GM21360 (cell line): ENCODE measurements at regions not wholly inside any gene's neighbourhood (a gene's known extent, or its start where the extent isn't known, plus 50 kb on each side); places are given as distances from the start of the nearest gene placed in this dataset.
"Not testable (repeated sequence)": the region's sequence is repeated elsewhere in the genome, so short reads cannot be mapped to it uniquely, and the experiment has no call there.

Experiments
- ATAC-seq: cut with Tn5 transposase; IDR thresholded peaks from one replicate; pipeline ENCODE4 v1.9.1; 2021; ENCODE audit warnings: mild to moderate bottlenecking, moderate library complexity; ENCODE audit not compliant: unreplicated experiment

DNA sequence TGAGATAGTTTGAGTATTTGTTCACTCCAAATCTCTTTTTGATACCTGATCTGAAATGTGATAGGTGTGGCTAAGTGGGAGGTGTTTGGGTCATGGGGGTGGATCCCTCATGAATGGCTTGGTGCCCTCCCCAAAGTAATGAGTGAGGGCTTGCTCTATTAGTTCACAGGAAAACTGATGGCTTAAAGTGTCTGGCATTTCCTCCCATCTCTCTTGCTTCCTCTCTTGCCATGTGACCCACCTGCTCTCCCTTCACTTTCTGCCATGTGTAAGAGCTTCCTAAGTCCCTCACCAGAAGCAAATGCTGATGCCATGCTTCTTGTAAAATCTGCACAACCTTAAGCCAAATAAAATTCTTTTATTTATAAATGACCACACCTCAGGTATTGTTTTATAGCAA lies 61.1 kb downstream of the MAD2L1 start:
- no peak for ATAC-seq

DNA sequence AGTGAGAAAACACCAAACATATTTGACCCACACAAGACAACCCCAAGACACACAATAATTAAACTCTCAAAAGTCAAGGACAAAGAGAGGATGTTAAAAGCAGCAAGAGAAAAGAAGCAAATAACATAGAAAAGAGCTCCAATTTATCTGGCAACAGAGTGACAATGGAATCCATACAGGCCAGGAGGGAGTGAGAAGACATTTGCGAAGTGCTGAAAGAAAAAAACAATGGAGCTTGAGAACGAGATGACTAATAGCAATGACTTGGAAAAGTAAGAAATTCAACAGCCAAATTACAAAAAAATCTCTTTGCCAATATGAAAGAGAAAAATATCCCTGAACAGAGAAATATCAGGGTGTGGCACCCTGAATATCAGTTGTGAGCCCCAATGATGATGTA lies 61.6 kb downstream of the MAD2L1 start:
- ATAC-seq, result no peak

DNA sequence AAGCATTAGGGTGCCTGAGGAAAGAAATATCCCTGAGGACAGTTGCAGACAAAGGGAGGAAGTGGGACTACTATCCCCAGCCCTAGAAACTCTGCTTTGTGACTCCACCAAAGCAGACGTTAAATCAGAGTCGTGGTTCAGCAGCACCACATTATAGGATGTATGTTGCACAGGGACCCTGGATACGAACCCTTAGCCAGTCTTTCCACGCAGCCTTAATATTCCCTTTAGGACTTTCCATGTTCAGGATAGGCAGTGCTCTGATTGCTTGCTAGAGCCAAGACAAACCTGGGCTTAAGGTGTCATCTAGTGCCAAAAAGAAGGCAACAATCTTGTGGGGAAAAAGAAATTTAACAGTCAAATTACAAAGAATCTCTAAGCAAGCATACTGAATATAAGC lies 62.6 kb downstream of the MAD2L1 start:
- no peak for ATAC-seq

DNA sequence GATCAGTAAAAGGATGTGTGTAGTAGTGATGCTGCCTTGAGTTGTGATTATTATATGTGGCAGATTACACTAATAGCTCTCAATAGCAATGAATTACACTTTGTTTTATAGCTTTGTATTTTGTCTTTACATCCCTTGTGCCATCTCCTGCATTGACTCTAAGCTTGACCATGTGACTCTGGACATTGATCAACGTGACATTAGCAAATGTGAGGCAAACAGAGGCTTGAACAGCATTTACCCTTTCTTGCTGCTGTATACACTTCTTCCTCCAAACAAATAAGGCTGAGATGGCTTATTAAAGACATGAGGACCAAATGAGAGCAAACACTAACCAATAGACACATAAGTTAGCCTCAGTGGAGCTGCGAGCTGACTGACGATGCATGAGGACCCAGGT lies 63.5 kb downstream of the MAD2L1 start:
- ATAC-seq, result no peak

DNA sequence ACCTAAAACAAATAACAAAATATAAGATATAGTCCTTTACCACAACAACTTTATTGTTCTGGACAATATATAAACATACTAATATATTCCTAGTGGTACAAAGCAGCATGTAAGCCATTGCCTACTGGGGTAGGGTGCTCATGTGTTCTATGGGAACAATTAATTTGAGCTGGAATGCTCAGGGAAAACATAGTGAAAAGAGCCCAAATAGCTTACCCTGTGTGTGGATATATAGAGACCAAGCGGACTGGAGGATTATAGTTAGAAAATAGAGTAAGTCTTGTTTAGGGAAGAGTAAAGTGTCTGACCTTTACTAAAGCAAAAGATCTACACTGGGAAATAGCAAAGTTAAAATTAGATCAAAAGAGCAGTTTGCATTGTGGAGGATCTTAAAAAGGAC lies 64.8 kb downstream of the MAD2L1 start:
- ATAC-seq, result no peak

DNA sequence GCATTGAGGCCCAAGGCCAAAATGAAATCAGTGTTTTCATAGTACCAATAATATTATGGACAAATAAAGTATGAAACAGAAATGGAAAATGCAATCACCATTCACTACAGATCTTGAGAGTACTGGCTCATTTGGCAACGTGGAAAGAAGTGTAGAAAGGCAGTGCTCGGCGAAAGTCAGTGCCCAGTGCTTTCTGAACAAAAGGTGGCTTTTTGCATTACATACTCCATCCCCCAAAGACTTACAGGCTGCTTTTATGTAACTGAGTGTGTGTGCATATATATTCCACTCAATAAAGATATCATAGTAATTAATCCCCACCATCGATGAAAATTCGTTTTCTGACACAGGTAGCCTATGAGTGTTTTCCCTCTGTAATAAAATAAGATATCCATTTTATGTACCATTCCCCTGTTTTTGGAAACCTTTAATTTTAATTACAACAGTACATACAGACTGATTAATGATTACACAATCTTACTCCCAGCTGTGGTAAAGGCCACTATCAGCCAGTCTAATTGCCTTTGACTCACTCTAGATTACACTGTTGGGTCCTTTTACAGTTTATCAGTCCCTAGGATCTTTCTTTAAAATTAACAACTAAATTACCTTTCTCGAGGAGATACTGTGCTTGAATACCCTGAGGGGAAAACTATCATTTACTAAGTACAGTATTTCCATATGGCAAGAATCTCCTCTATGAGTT lies 65.9 kb downstream of the MAD2L1 start:
- ATAC-seq, result no peak

DNA sequence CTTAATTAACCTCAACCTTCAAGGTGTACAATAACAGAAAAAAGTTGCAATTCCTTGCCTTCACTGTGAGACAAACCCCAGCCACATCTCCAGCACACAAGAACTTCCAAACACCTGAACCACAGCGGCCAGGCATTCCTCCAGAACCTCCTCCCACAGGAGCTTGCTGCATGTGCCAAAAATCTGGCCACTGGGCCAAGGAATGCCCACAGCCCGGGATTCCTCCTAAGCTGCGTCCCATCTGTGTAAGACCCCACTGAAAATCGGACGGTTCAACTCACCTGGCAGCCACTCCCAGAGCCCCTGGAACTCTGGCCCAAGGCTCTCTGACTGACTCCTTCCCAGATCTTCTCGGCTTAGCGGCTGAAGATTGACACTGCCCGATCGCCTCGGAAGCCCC lies 70.6 kb downstream of the MAD2L1 start:
- ATAC-seq, result not testable (repeated sequence)

DNA sequence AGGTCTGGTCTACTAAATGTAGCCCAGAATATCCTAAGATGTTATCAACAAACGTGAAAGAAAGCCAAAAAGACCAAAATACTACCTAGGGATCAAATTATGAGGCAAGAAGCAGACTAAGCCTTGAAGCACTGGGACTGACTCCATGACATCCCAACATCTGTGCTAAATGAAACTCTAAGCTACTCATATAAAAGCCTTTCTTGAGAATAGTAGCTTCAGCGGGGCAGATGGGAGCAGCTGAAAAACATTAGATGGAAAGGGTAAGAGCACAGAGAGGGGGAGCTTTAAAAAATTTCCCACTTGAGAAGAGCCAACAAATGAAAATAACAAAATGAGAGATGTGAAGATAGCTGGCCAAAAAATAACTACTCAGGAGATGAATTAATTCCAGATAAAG lies 81.7 kb downstream of the MAD2L1 start:
- ATAC-seq, result no peak

DNA sequence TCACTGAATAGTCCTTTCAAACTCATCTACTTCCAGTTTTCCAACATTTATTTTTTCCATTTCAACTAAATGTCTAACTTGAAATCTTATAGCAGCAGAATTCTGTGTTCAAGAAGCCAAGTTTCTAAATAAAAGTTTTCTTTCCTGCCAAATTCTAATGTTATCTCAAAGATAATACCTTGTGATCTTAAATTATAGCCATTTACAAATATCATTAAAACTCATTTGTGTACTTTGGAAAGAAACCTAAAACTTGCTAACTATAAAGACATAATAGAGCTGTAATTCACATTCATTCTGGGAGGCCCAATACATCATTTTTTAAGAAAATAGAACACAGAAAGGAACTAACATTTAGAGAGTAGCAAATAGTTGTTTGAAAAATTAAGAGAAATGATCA lies 83.9 kb downstream of the MAD2L1 start:
- ATAC-seq, result no peak

DNA sequence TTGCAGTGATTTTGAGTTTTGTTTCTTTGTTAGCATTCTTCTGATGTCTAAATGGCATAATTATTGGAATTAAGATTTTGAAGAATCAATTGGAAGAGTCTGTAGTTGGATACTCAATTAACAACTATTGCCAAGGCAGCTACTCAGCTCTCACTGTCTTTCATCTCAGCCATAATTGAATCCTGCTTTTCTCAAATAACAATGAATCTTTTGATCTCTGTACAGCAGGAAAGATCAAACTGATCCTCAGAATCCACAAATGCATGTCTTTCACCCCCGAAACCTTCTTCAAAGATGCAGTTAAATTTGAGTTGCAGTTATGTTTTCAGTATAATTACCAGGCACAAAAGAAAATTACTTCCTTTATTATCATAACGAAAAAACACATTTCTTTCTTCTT lies 86.2 kb downstream of the MAD2L1 start:
- no peak for ATAC-seq

DNA sequence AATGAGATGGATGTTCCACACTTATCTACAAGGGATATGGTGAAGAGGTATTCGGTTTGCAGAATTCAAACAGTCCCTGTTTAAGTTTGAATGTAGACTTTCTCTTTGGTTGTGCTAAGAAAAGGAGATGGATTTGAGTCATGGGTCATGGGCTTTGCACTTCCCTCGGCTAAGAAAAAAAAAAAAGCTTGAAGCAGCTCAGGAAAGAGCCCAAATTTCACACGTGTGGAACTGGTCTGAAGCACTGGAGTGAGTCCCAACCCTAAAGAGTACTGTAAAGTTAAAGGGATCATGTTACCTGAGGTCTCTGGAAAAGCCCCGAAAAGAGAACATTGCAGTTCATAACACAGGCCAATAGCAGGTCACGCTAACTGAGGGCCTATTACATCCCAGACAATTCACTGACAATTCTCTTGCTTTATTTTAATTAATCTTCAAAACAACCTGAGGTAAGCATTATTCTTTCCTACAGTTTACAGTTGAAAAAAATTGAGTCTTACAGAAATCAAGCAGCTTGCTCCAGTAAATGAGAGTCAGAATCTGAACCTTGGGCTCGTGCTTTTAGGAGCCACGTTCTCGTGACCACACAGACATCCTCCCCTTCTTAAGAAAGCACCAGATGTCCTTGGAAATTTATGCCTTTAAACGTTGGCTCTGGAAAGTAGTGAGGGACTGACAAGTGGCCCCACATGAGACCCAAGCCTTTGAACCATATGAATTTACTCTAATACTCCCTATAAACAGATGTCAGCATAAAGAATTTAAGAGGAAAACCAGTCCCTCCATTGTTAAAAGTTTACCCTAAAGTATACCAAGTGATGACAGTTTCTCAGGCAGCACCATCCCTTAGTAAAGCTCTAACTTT lies 89.3 kb downstream of the MAD2L1 start:
- no peak for ATAC-seq

DNA sequence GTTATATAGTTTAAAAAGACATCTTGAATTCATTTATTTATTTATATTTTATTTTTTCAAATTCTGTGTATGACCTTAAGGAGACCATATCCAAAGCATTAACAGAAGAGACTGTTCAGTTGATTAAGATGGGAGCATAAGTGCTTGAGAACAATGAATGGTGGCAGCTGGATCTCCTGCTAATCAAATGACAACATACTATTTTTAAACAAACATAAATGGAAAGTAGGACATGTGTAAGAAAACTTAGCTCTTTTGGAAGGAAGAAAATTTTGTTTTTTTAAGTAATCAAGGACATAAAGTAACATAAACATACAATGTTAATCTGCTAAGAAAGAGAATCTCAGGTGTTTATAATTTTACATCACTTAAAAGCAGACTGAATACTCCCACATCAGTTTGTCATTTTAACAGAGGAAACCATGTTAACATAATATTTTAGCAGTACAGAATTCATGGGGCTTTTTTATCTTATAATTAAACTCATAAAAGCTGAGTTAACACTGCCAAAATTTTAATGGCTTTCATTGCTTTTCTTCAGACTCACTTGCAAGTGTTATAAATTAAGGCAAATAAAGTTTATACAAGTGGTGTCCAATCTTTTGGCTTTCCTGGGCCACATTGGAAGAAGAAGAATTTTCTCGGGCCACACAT lies 95.1 kb downstream of the MAD2L1 start:
- no peak for ATAC-seq

DNA sequence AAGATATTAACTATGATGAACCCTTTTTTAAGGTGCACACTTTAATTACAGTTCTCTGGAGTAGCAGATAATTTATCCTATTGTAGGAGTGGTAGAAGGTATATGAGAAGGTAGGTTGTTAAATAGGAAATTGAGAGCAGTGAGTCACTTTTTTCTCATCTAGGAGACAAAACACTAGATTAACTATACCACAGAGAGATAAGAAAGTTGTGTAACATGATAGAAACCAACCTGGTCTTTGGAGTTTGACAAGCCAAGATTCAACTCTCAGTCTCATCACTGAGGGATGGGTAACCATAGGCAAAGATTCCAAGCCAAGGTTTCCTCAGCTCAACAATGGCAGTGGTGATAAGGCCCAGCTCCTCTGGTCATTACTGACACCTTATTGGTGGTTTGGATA lies 104.0 kb downstream of the MAD2L1 start:
- ATAC-seq, result no peak

DNA sequence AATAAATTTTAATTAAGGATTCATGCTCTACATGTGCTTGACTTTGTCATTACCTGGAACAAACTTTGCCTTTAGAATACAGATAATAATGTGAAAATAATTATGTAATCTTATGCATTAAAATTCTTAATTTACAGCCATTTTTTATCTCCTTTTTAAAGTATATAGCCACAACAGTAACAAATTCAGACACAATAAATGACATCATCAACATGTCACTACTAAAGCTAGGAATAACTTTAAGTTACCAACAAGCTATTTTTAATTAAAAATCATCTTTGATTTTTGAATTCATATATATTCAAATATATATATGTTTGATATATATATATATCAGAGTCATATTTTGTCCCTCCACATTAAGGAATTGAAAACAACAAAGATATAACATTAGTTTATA lies 107.7 kb downstream of the MAD2L1 start:
- no peak for ATAC-seq

DNA sequence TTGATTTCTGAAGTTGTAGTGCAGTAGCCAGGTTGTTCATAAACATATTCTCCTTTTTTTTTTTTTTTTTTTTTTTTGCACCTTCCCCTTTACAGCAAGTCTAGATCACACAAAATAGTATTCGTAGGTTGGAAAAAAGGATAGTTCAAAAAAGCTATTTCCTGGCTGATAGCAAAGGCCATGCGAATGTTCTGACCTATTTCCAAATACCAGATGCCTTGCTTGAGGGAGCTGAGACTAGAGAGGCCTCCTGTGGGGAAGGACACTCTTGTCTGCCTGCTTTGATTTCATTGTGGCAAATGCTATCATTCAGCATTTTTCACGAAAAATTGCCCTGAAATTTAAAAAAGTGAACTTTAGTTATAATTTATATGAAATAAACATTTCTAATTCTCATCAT lies 111.4 kb downstream of the MAD2L1 start:
- ATAC-seq, result no peak

DNA sequence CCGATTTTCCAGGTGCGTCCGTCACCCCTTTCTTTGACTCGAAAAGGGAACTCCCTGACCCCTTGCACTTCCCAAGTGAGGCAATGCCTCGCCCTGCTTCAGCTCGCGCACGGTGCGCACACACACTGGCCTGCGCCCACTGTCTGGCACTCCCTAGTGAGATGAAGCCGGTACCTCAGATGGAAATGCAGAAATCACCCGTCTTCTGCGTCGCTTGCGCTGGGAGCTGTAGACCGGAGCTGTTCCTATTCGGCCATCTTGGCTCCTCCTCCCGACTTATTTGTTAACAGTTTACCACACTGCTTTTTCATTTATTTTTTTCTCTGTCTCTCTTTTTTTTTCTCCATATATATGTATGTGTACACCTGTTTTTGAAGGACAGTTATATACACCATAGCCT lies 112.2 kb downstream of the MAD2L1 start:
- not testable (repeated sequence) for ATAC-seq

DNA sequence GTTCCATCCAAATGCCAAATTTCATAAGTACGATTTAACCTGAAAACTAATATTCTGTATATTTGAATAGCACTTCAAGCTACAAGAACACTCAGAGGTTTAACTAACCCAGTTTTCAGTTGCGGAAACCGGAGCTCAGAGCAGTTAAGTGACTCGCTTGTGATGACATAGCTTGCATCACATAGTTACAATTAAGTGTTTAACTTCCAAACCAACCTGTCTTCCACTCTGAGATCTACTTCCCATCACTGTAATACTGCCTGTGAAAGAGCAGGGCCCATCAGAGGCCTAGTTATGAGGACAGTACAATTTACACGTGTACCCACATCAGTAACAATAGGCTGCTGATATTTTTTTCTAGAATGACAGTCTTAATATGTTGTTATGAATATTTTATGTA lies 120.3 kb downstream of the MAD2L1 start:
- no peak for ATAC-seq

DNA sequence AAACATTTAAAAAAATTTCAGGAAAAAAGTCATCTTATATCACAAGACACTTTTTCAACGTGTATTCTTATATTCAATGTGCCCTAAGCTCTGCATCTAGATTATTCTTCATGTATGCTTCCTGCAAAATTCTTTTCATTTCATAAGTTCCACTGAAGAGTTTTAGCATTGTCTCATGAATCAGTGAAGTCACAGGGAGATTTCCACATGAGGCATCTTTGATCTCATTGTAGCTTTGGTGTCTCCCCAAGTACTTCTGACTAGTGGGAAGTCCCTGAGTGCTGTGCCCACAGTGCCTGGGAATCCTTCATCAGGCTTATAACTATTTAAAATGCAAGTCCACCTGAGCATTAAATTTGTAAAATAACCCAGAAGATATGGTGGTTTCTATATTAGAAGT lies 123.8 kb downstream of the MAD2L1 start:
- ATAC-seq, result no peak

DNA sequence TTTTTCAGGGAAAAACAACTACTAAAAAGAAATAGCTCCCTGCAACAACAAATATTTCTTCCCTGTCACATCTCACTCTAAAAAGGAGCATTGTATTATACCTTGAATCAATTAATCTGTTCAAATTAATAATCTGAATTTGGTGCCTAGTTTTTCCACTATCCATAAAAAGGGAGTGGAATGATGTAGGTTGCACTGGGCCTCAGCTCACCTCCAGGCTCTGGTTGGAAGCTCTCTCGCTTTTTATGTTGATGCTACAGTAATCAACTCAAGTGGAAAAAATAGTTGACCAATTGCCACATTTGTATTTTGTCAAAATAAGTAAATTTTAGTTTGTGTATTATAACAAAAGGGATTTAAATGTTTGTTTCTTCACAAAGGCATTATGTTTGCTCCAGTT lies 126.1 kb downstream of the MAD2L1 start:
- ATAC-seq, result no peak

DNA sequence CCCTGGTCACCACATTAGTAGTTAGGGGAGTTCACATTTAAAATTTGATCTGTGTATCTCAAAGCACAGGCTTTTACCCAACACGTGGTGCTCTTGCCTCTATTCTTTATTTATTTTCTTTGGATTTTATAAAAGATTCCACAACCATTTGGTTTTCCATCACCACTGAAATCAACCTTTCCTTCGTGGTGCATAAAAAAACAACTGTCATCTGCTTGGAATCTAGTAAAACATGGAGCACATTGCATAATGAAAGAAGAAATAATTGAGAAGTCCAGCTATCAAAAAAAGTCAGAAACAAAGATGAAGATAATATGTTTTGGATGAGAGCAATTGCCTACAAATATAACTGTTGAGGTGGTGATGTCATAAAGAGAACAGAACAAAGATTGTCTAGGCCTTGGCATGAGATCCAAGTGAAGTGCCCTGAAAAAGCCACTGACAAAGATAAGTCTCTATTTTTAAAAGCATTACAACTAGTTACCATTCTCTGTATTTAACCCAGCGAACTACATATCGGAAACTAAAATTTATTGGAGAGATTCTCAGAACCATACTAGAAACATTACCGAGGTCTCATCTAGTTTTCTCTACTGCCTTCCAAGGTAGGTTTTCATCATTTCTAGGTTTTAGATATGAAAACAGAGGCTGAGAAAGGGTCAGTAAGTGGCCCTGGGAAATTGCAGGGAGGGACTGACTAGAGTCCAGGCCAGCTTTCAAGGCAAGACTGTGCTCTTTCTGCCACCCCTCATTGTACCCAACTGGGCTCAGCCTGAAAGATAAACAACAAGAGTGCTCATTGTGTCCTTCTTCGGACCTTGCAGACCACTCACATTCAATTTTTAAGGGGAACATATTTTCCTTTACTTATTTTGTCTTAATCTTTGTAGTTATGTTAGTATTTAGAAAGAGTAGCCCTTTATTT lies 127.3 kb downstream of the MAD2L1 start:
- ATAC-seq, result no peak

DNA sequence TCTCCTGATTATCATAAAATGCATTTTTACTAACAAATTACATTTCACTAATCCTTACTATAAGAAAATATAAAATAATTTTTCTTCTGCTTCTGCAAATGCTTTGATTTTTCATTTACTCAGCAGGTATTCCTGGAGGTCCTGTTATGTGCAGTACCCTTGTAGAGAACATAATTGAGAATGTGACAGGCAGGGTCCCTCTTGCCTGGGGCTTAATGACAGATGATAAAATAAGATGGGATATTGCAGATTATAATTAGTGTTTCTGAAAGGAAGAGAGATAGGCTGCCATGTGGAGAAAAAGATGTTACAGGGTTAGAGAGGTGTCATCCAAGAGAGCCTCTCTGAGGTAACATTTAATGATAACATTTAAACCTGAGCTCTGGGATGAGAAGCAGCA lies 128.9 kb downstream of the MAD2L1 start:
- ATAC-seq, result no peak
